VCaP (cell line): ENCODE measurements at regions not wholly inside any gene's neighbourhood (a gene's known extent, or its start where the extent isn't known, plus 50 kb on each side); places are given as distances from the start of the nearest gene placed in this dataset.

Source experiments
- H3K27ac ChIP-seq: fragments of 450-650 bp; 2 replicates; pipeline ENCODE4 v1.5.1; 2017
- CTCF ChIP-seq: fragments of 450-650 bp; conservative IDR thresholded peaks from 2 replicates; pipeline ENCODE4 v1.5.1; 2017; ENCODE audit warnings: mild to moderate bottlenecking, moderate library complexity

- TF ChIP-seq CTCF, result no peak
- H3K27ac ChIP-seq, result no peak overlapping the region
These were observed 217.9 kb downstream of the AEBP2 start for GRCh38 chr12:19657118-19657731.

GRCh38 chr12:19657732-19658130 is 218.4 kb downstream of the AEBP2 start:
- TF ChIP-seq CTCF, result no peak
- no peak overlapping the region for H3K27ac ChIP-seq

- no peak overlapping the region for H3K27ac ChIP-seq
- no peak for TF ChIP-seq CTCF
These were observed 219.8 kb downstream of the AEBP2 start for GRCh38 chr12:19659086-19659485.

- no peak for TF ChIP-seq CTCF
These were observed 220.2 kb downstream of the AEBP2 start for GRCh38 chr12:19659501-19659900.

GRCh38 chr12:19665121-19665900 is 226.0 kb downstream of the AEBP2 start:
- TF ChIP-seq CTCF, result no peak
- no peak overlapping the region for H3K27ac ChIP-seq

More at GRCh38 chr12:19659501-19659900, 220.2 kb downstream of the AEBP2 start:
- no peak overlapping the region for H3K27ac ChIP-seq

- no peak for TF ChIP-seq CTCF
- H3K27ac ChIP-seq, result no peak overlapping the region
These were observed 226.8 kb downstream of the AEBP2 start for GRCh38 chr12:19666070-19666469.

GRCh38 chr12:19669793-19670192 is 230.5 kb downstream of the AEBP2 start:
- H3K27ac ChIP-seq, result no peak overlapping the region
- no peak for TF ChIP-seq CTCF
